AG10803 (cell line): ENCODE measurements at regions not wholly inside any gene's neighbourhood (a gene's known extent, or its start where the extent isn't known, plus 50 kb on each side); places are given as distances from the start of the nearest gene placed in this dataset.

Experiments
- DNase-seq: peaks from one replicate; pipeline ENCODE4 v3.0.0; 2010; ENCODE audit warnings: low read depth
- H3K4me3 ChIP-seq: 2 replicates; pipeline ENCODE4 v1.5.1; 2011; ENCODE audit warnings: mild to moderate bottlenecking, low read length, control low read depth
- TF ChIP-seq, protein P1 (sequence below): conservative IDR thresholded peaks from 2 replicates; pipeline ENCODE4 v1.5.1; 2011; ENCODE audit warnings: mild to moderate bottlenecking, low read length, control low read depth, inconsistent platforms

DNA sequence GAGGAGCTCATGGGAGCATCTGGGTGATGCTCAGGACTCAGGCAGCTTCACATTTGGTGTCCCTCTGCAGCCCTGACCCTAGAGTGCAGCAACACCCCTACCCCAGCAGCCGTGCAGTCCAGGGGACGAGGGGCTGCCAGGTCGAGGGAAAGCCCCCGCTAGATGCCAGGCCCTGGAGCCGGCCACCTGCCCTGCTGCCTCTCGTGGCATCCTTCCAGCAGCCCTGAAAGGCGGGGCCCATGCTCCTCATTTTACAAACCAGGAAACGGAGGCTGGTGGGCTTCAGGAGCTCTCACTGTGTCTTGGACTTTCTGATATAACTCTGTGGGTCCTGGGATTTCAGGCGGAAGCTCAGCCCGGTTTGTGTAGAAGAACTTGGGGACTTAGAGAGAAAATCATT is 120.5 kb upstream of the WNT4 start:
- DNase-seq: no peak
- TF ChIP-seq, protein P1, sequence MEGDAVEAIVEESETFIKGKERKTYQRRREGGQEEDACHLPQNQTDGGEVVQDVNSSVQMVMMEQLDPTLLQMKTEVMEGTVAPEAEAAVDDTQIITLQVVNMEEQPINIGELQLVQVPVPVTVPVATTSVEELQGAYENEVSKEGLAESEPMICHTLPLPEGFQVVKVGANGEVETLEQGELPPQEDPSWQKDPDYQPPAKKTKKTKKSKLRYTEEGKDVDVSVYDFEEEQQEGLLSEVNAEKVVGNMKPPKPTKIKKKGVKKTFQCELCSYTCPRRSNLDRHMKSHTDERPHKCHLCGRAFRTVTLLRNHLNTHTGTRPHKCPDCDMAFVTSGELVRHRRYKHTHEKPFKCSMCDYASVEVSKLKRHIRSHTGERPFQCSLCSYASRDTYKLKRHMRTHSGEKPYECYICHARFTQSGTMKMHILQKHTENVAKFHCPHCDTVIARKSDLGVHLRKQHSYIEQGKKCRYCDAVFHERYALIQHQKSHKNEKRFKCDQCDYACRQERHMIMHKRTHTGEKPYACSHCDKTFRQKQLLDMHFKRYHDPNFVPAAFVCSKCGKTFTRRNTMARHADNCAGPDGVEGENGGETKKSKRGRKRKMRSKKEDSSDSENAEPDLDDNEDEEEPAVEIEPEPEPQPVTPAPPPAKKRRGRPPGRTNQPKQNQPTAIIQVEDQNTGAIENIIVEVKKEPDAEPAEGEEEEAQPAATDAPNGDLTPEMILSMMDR: no peak
- no peak overlapping the region for H3K4me3 ChIP-seq

GRCh38 chr1:22264464-22265341 is 121.8 kb upstream of the WNT4 start:
- DNase-seq: no peak
- TF ChIP-seq, protein P1: no peak
- H3K4me3 ChIP-seq: no peak overlapping the region

GRCh38 chr1:22266141-22266540 is 123.2 kb upstream of the WNT4 start:
- no peak for DNase-seq
- no peak overlapping the region for H3K4me3 ChIP-seq
- TF ChIP-seq, protein P1: no peak

DNA sequence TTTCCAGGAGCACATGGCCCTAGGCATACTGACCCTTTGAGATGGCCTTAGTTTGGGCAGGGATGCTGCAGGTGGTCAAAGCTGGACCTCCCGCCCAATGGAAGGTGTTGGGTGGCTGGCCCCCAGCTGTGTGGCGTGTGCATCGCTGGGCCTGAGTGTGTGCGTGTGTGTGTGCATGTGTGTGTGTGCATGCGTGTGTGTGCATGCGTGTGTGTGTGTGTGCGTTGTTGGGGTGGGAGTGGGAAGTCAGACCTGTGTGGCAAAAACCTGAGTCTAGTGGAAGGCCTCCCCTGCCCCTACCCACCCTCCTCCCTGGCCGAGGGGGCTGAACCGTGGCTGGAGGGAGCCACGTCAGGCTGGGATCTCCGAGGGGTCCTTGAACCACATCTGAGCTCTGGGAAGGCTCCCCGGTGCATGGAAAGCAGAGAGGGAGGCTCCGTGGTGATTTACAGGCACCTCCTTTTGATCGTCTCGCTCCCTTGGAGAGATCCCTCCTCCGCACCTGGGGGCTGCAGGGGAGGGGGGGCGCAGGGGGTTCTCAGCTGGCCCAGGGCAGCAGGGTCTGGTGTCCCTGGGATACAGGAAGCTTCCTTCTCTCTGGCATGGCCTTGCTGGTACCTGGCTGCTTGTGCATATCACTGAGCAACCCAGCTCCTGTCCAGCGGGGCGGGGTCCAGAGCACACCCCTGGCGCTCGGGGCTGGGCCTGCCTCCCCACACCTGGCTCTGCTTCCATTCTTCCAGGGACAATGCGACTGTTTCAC is 124.7 kb upstream of the WNT4 start:
- TF ChIP-seq, protein P1: no peak
- DNase-seq: no peak
- no peak overlapping the region for H3K4me3 ChIP-seq

DNA sequence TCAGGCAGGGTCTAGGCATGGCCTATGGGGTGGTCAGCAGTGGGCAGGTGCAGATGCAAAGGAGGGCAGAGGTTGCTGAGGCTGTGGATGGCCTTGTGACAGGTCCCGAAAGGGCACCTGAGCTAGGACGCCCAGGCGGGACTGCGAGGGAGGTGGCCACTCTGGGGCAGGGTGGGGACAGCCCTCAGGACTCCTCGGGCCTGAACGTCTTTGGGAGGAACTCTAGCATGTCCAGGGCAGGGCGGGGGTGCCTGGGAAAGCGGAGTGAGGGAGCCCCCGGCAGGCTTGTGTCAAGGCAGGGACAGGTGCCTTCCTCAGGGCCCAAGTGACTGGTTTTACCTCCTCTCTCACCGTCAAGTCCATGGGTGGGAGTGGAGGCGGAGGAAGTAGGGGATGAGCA is 125.4 kb upstream of the WNT4 start:
- no peak overlapping the region for H3K4me3 ChIP-seq
- DNase-seq: no peak
- TF ChIP-seq, protein P1: no peak

GRCh38 chr1:22271847-22272801 is 129.2 kb upstream of the WNT4 start:
- no peak for DNase-seq
- TF ChIP-seq, protein P1: no peak
- no peak overlapping the region for H3K4me3 ChIP-seq
